Left cardiac atrium (tissue), 4 donors: ENCODE measurements at regions not wholly inside any gene's neighbourhood (a gene's known extent, or its start where the extent isn't known, plus 50 kb on each side); places are given as distances from the start of the nearest gene placed in this dataset.
"Not testable (repeated sequence)": the region's sequence is repeated elsewhere in the genome, so short reads cannot be mapped to it uniquely, and the experiment has no call there.

Experiments
- ATAC-seq, 2 donors: fragments of 200-7000 bp; cut with Tn5 transposase; one replicate each; pipeline ENCODE4 v1.9.1; 2020; ENCODE audit warnings: mild to moderate bottlenecking in 2 of 2, moderate library complexity in 2 of 2
- DNase-seq: peaks from one replicate; pipeline ENCODE4 v3.0.0-alpha.2; 2020
- intact Hi-C, 2 donors: fragments of 100-400 bp; cut with DNase I; formaldehyde crosslinking; loops; one replicate each; pipeline versions ENCODE4 v1.14.1 to v1.15.1; 2022 to 2023
- donor health status: DM: no; HTN: yes; CAD: no.
- donor health status: DM: no; HTN: yes; CAD: no; lungs with severe emphysema.
- donor health status: DM: yes; HTN: yes; CAD: no.
- donor health status: Dilated cardiomyopathy.

- ATAC-seq, intact Hi-C loops, DNase-seq: not testable (repeated sequence)
Observed at GRCh38 chrX:36904561-36904960, 103.6 kb upstream of the FAM47C start.

- ATAC-seq = no peak
- no peak for DNase-seq
- intact Hi-C loops = no loop called here
Observed at GRCh38 chrX:36908801-36909675, 99.1 kb upstream of the FAM47C start.

GRCh38 chrX:36909676-36910030, 98.5 kb upstream of the FAM47C start:
- intact Hi-C loops = no loop called here
- ATAC-seq (no peak), DNase-seq (no peak)

GRCh38 chrX:36913551-36913950, 94.6 kb upstream of the FAM47C start:
- no peak for DNase-seq
- no peak for ATAC-seq
- intact Hi-C loops = no loop called here

GRCh38 chrX:36916941-36917340, 91.2 kb upstream of the FAM47C start:
- ATAC-seq = no peak
- DNase-seq = no peak
- intact Hi-C loops = no loop called here

- intact Hi-C loops = no loop called here
- ATAC-seq (no peak), DNase-seq (no peak)
Observed at GRCh38 chrX:36927712-36928111, 80.5 kb upstream of the FAM47C start.

- ATAC-seq = no peak
- DNase-seq = no peak
- intact Hi-C loops = no loop called here
Observed at GRCh38 chrX:36930491-36930890, 77.7 kb upstream of the FAM47C start.

GRCh38 chrX:36947214-36947613, 61.0 kb upstream of the FAM47C start:
- intact Hi-C loops = no loop called here
- DNase-seq (no peak), ATAC-seq (no peak)

GRCh38 chrX:36950495-36951253, 57.5 kb upstream of the FAM47C start:
- intact Hi-C loops = no loop called here
- DNase-seq = no peak
- no peak for ATAC-seq

- DNase-seq (no peak), ATAC-seq (peak in 1 of 2 donors; percentile 37)
- intact Hi-C loops = no loop called here
Observed at GRCh38 chrX:36957425-36958328, 50.5 kb upstream of the FAM47C start.
